ENCODE measurements at regions not wholly inside any gene's neighbourhood (a gene's known extent, or its start where the extent isn't known, plus 50 kb on each side); places are given as distances from the start of the nearest gene placed in this dataset.
A peak's percentile ranks its signal among the peaks of the same experiment; 100 is the strongest.
"Not testable (repeated sequence)": the region's sequence is repeated elsewhere in the genome, so short reads cannot be mapped to it uniquely, and the experiment has no call there.

GRCh38 chr4:136012220-136012619, 1520.1 kb downstream of the PCDH18 start:
- ATAC-seq (no peak), DNase-seq (ENCODE audit: low spot score) (no peak)

GRCh38 chr4:136009258-136009832, 1522.9 kb downstream of the PCDH18 start:
- ATAC-seq (no peak), DNase-seq (ENCODE audit: low spot score) (no peak)

- DNase-seq (ENCODE audit: low spot score) (no peak), ATAC-seq (no peak)
Measured at GRCh38 chr4:136007991-136008390, 1524.3 kb downstream of the PCDH18 start.

GRCh38 chr4:136002316-136002715, 1530.0 kb downstream of the PCDH18 start:
- no peak for DNase-seq (ENCODE audit: low spot score)
- no peak for ATAC-seq

- DNase-seq (ENCODE audit: low spot score) (no peak), ATAC-seq (no peak)
Measured at GRCh38 chr4:136001791-136002190, 1530.5 kb downstream of the PCDH18 start.

- no peak for ATAC-seq
- no peak for DNase-seq (ENCODE audit: low spot score)
Measured at GRCh38 chr4:136000246-136000645, 1532.0 kb downstream of the PCDH18 start.

GRCh38 chr4:135994360-135994759, 1537.9 kb downstream of the PCDH18 start:
- ATAC-seq: no peak
- DNase-seq (ENCODE audit: low spot score): no peak

GRCh38 chr4:135976860-135977259, 1555.4 kb downstream of the PCDH18 start:
- DNase-seq (ENCODE audit: low spot score) (no peak), ATAC-seq (no peak)

- no peak for ATAC-seq
- no peak for DNase-seq (ENCODE audit: low spot score)
Measured at GRCh38 chr4:135966936-135967335, 1565.4 kb downstream of the PCDH18 start.

- DNase-seq (ENCODE audit: low spot score): no peak
- ATAC-seq: no peak
Measured at GRCh38 chr4:135963009-135963408, 1569.3 kb downstream of the PCDH18 start.

GRCh38 chr4:135949931-135950330, 1582.4 kb downstream of the PCDH18 start:
- ATAC-seq (no peak), DNase-seq (ENCODE audit: low spot score) (no peak)

GRCh38 chr4:135948797-135949196, 1583.5 kb downstream of the PCDH18 start:
- ATAC-seq: no peak

GRCh38 chr4:135941671-135942070, 1590.6 kb downstream of the PCDH18 start:
- DNase-seq (ENCODE audit: low spot score) (no peak), ATAC-seq (no peak)

More at GRCh38 chr4:135948797-135949196, 1583.5 kb downstream of the PCDH18 start:
- no peak for DNase-seq (ENCODE audit: low spot score)

- DNase-seq (ENCODE audit: low spot score): no peak
Measured at GRCh38 chr4:135934026-135934425, 1598.3 kb downstream of the PCDH18 start.

GRCh38 chr4:135927651-135928050, 1604.6 kb downstream of the PCDH18 start:
- DNase-seq (ENCODE audit: low spot score): no peak
- ATAC-seq: no peak

More at GRCh38 chr4:135934026-135934425, 1598.3 kb downstream of the PCDH18 start:
- no peak for ATAC-seq

GRCh38 chr4:135921081-135921480, 1611.2 kb downstream of the PCDH18 start:
- DNase-seq (ENCODE audit: low spot score): no peak
- no peak for ATAC-seq

GRCh38 chr4:135917011-135917410, 1615.3 kb downstream of the PCDH18 start:
- ATAC-seq (no peak), DNase-seq (ENCODE audit: low spot score) (no peak)

GRCh38 chr4:135900956-135901355, 1631.3 kb downstream of the PCDH18 start:
- no peak for DNase-seq (ENCODE audit: low spot score)
- no peak for ATAC-seq

GRCh38 chr4:135864304-135864703, 1662.7 kb upstream of the PABPC4L start:
- not testable (repeated sequence) for ATAC-seq
- DNase-seq (ENCODE audit: low spot score): peak; percentile 46

- no peak for ATAC-seq
Measured at GRCh38 chr4:135840781-135841180, 1639.2 kb upstream of the PABPC4L start.

GRCh38 chr4:135839712-135840111, 1638.1 kb upstream of the PABPC4L start:
- DNase-seq (ENCODE audit: low spot score) (no peak), ATAC-seq (no peak)

More at GRCh38 chr4:135840781-135841180, 1639.2 kb upstream of the PABPC4L start:
- DNase-seq (ENCODE audit: low spot score): no peak

GRCh38 chr4:135838889-135839288, 1637.3 kb upstream of the PABPC4L start:
- DNase-seq (ENCODE audit: low spot score) (no peak), ATAC-seq (no peak)

GRCh38 chr4:135834471-135834870, 1632.9 kb upstream of the PABPC4L start:
- no peak for DNase-seq (ENCODE audit: low spot score)
- no peak for ATAC-seq

Measured in left lobe of liver (tissue), 2 donors.